ENCODE measurements at regions not wholly inside any gene's neighbourhood (a gene's known extent, or its start where the extent isn't known, plus 50 kb on each side); places are given as distances from the start of the nearest gene placed in this dataset.

- Histone ChIP-seq H3K27ac (ENCODE audit: insufficient read depth, low read depth, low read length) (no peak overlapping the region), H3K36me3 (ENCODE audit: control insufficient read depth in 2 of 2, extremely low read depth in 1 of 2, insufficient read depth in 2 of 2, low read length in 2 of 2) (no peaks in the 10 kb centered on the region), H3K9me3 (replicated peaks; ENCODE audit: control insufficient read depth, insufficient read depth, low read length) (no peaks in the 10 kb centered on the region), H3K27me3 (ENCODE audit: control insufficient read depth in 2 of 2, insufficient read depth in 2 of 2, low read length in 2 of 2) (no peaks in the 10 kb centered on the region), H2AFZ (ENCODE audit: low read depth, low read length) (no peak overlapping the region), H4K20me1 (replicated peaks; ENCODE audit: control insufficient read depth, extremely low read depth, insufficient read depth, low read length) (no peaks in the 10 kb centered on the region), H3K4me2 (ENCODE audit: insufficient read depth, low read length) (no peak overlapping the region), H3K4me3 (replicated peaks in 1 of 3; ENCODE audit: insufficient read depth in 1 of 3, low read depth in 1 of 3, low read length in 3 of 3) (no peak overlapping the region), H3K9ac (replicated peaks; ENCODE audit: extremely low read depth, insufficient read depth, low read length) (no peak overlapping the region), H3K79me2 (ENCODE audit: control insufficient read depth, insufficient read depth, low read length) (no peaks in the 10 kb centered on the region), H3K9me1 (replicated peaks; ENCODE audit: control insufficient read depth, extremely low read depth, insufficient read depth, low read length) (no peaks in the 10 kb centered on the region), H3K4me1 (ENCODE audit: control insufficient read depth, extremely low read depth, insufficient read depth, low read length) (no peaks in the 10 kb centered on the region)
- ChIA-PET POLR2A (no interaction called here), CTCF (no interaction called here)
- no peak for FAIRE-seq
- no peak for TF ChIP-seq FOS (IDR thresholded peaks at IDR 0.05; ENCODE audit: borderline replicate concordance, insufficient read depth, low read length)
- no peak for TF ChIP-seq GATA2 (IDR thresholded peaks at IDR 0.05; ENCODE audit: insufficient read depth, insufficient read length, low read depth, low read length)
- TF ChIP-seq, protein P1, sequence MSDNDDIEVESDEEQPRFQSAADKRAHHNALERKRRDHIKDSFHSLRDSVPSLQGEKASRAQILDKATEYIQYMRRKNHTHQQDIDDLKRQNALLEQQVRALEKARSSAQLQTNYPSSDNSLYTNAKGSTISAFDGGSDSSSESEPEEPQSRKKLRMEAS (IDR thresholded peaks at IDR 0.05; ENCODE audit: insufficient read depth, insufficient read length): no peak
- no peak for TF ChIP-seq CTCF (IDR thresholded peaks at IDR 0.05; ENCODE audit: extremely low read depth in 1 of 2, insufficient read depth in 1 of 2, low read depth in 1 of 2, low read length in 2 of 2)
- TF ChIP-seq JUN (IDR thresholded peaks at IDR 0.05; ENCODE audit: borderline replicate concordance, insufficient read depth, insufficient read length, low read depth): no peak
- TF ChIP-seq POLR2A (IDR thresholded peaks at IDR 0.05; ENCODE audit: low read depth, low read length): no peak
- TF ChIP-seq POLR2AphosphoS5 (IDR thresholded peaks at IDR 0.05; ENCODE audit: insufficient read depth, low read depth, low read length): no peak
- TF ChIP-seq EZH2 (IDR thresholded peaks at IDR 0.05; ENCODE audit: borderline replicate concordance, low read depth, low read length, severe bottlenecking): no peak
- TF ChIP-seq MYC (IDR thresholded peaks at IDR 0.05; ENCODE audit: low read depth, low read length): no peak
- dilution Hi-C loops (cut with MboI; ENCODE audit: extremely low pct_ligation_motif_present, low sequenced_read_pairs) (no loop called here), intact Hi-C loops (cut with micrococcal nuclease) (no loop called here)
- BruUV-seq (replicated peaks): no TSS peak
- DNase-seq (ENCODE audit: low read depth, low spot score): no peak
Measured at GRCh38 chr9:88685966-88686365, 151.0 kb downstream of the NXNL2 start.

Data from endothelial cell of umbilical vein (primary cell).